Skeletal muscle tissue (tissue), 3 donors: ENCODE measurements at regions not wholly inside any gene's neighbourhood (a gene's known extent, or its start where the extent isn't known, plus 50 kb on each side); places are given as distances from the start of the nearest gene placed in this dataset.

Experiments used
- H3K27ac ChIP-seq: one replicate; pipeline ENCODE4 v1.7.0; 2013; ENCODE audit warnings: mild to moderate bottlenecking, low read depth, low read length, inconsistent platforms
- H3K27me3 ChIP-seq, 3 donors: one replicate each; pipeline ENCODE4 v1.7.0; 2013; ENCODE audit warnings: low read length in 3 of 3; ENCODE audit not compliant: control insufficient read depth in 3 of 3, insufficient read depth in 3 of 3
- H3K36me3 ChIP-seq, 3 donors: one replicate each; pipeline ENCODE4 v1.7.0; 2013; ENCODE audit warnings: low read length in 3 of 3; ENCODE audit not compliant: control insufficient read depth in 3 of 3, insufficient read depth in 3 of 3
- H3K4me1 ChIP-seq, 3 donors: one replicate each; pipeline ENCODE4 v1.7.0; 2013; ENCODE audit warnings: low read length in 3 of 3, mild to moderate bottlenecking in 3 of 3; ENCODE audit not compliant: control insufficient read depth in 3 of 3, insufficient read depth in 3 of 3
- H3K4me3 ChIP-seq, 3 donors: one replicate each; pipeline ENCODE4 v1.7.0; 2013; ENCODE audit warnings: low read length in 3 of 3
- H3K9ac ChIP-seq, 3 donors: one replicate each; pipeline ENCODE4 v1.7.0; 2013; ENCODE audit warnings: low read length in 3 of 3, mild to moderate bottlenecking in 3 of 3, moderate library complexity in 2 of 3, low read depth in 1 of 3
- H3K9me3 ChIP-seq, 3 donors: one replicate each; pipeline ENCODE4 v1.7.0; 2013; ENCODE audit warnings: low read length in 3 of 3; ENCODE audit not compliant: control insufficient read depth in 3 of 3
- donor health status: Osteomylitis.

DNA sequence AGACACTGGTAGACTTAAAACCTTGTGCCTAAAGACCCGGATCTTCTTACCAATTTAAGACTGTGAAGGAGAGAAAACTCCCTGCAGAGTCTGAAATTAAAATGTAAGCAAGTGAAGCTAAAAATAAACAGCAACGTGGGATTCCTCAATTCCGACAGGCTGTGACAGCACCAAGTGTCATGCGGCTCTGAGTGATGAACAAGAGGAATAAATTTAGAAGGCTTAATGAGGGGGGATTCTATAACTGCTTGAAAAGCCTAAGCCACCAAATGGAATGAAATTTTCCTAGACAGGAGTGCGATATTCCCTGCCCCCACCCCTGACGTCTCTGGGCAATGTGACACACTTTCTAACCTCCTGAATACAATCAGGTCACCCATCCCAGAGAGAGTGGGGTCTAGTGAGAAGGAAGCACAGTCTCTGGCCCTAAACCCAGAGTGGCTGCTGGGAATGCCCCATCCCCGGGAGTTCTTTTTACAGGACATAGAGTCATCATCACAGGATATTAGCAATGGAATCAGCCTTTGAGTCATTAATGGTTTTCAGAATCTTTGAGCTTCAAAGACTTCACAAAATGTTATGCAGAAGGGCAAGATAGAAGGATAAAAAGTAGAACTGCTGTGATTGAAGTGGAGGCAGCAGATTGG, 114.3 kb downstream of the EDEM1 start:
- H3K4me3 ChIP-seq = no peak overlapping the region
- peaks cover 0 to 4% (median 0%) of the 10 kb centered on the region in 3 donors for H3K4me1 ChIP-seq
- H3K9me3 ChIP-seq = no peaks in the 10 kb centered on the region
- no peaks in the 10 kb centered on the region for H3K27me3 ChIP-seq
- H3K27ac ChIP-seq = peak overlapping the region; percentile 51
- no peaks in the 10 kb centered on the region for H3K36me3 ChIP-seq
- no peak overlapping the region for H3K9ac ChIP-seq

DNA sequence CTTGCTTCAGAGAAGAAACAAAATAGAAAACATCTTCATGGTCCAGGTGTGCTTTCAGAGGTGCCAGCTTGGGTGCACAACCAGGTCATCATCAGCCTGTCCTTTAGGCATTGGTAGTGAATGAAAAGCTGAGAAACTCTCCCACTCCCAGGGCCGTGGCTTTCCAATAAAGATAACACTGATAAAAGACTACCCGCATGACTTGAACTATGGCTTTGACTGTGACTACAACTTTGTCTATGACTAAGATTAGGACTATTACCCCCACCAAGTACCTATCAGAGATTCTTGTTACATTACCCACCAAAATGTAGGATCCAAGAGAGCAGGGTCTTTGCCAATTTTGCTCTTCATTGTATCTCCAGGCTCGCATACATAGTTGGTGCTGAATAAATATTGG, 115.2 kb downstream of the EDEM1 start:
- Histone ChIP-seq H3K27me3 (no peaks in the 10 kb centered on the region), H3K4me3 (no peak overlapping the region), H3K9ac (no peak overlapping the region), H3K9me3 (no peaks in the 10 kb centered on the region), H3K27ac (no peak overlapping the region), H3K4me1 (peaks cover 0 to 4% (median 0%) of the 10 kb centered on the region in 3 donors), H3K36me3 (no peaks in the 10 kb centered on the region)

DNA sequence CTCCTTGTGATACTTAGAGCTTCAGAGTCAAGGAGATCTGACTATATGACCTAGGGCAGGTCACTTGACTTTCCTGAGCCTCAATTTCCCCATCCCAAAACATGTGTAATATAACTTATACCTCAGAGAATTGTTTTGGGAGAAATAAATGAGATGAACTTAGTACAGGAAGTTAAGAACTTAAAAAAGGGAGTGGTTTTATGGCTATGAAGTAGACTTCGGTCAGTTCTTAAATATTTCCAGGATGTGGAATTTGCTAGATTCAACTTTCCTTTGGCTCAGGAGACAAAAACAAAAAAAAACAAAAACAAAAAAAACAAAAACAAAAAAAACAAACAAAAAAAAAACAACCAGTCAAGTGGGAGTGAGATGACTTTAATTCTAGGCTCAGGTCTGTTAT, 116.7 kb downstream of the EDEM1 start:
- Histone ChIP-seq H3K9me3 (no peaks in the 10 kb centered on the region), H3K36me3 (no peaks in the 10 kb centered on the region), H3K27me3 (no peaks in the 10 kb centered on the region), H3K9ac (no peak overlapping the region), H3K4me3 (no peak overlapping the region), H3K4me1 (peaks cover 0 to 4% (median 0%) of the 10 kb centered on the region in 3 donors), H3K27ac (no peak overlapping the region)

DNA sequence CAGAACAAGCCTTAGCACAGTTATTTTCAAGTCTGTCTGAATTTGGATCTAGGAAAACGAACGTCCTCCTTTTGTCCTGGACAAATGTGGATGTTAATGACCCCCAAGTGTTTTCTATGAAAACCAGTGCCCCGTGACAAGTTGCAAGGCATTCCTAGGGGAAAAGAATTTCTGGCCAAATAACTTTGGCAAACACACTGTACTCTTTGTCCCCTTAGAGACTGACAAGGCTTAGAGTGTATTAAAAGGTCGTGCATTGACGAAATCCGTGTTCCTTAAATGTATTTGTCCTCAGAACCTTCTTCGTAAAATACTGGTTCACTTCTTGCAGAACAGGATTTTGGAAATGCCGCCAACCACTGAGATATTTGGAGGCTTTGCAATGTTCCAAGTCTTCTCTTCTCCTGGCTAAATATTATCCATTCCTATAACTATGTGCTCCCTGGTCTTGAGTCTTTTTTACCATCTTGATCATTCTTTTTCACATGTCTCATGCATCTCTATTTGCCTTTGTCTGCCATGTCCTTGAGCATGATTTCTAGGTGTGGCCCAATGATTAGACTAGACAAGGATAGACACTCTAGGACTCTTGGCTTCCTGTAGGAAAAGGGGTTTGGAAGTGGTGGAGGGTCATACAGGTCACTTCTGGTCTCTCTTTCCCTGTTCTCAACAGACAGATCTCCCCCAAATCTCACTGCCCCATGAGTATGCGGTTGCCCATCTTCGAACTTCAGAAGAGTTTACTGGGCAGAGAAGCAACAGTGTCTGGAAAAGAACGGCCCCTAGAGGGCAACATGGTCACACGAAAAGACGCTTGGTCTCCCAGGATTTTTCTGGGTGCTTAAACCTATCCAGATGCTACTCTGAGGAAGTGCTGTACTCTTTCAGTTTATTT, 117.5 kb downstream of the EDEM1 start:
- Histone ChIP-seq H3K4me1 (peaks cover 0 to 4% (median 0%) of the 10 kb centered on the region in 3 donors), H3K27ac (no peak overlapping the region), H3K4me3 (no peak overlapping the region), H3K27me3 (no peaks in the 10 kb centered on the region), H3K9me3 (no peaks in the 10 kb centered on the region), H3K9ac (no peak overlapping the region), H3K36me3 (no peaks in the 10 kb centered on the region)

DNA sequence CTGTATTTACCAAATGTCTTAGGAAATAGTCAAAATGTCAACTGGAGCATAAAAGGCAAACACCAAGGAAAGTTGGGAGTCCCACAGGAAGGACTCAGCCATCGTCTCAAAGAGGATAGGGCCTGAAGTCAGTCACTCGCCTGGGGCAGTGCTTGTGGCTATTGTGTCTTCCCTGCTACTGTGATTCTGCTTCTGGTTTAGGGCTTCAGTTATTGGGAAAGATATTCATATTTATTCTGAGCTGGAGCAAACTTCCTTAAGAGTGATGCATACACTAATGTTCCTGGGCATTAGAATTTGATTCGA, 118.1 kb downstream of the EDEM1 start:
- Histone ChIP-seq H3K36me3 (no peaks in the 10 kb centered on the region), H3K9ac (no peak overlapping the region), H3K27ac (no peak overlapping the region), H3K27me3 (no peaks in the 10 kb centered on the region), H3K9me3 (no peaks in the 10 kb centered on the region), H3K4me1 (peaks cover 0 to 4% (median 0%) of the 10 kb centered on the region in 3 donors), H3K4me3 (no peak overlapping the region)

DNA sequence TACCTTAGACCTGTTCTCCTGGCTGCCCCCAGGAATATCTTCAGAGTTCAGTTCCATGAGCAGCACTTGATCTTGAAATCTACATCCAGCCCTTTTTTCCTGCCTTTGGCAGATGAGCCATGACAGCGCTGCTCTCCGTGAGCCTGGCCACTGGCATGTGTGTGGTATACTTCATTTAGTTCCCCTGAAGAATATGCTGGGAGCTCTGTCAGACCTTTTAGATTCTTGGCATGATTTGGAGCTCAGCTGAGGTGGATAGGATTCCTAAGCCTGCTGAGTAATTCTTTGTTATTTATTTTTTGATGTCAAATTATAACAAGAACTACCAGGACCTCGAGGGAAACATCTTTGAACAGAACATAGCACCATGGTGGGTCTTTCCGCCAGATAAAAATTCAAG, 121.7 kb downstream of the EDEM1 start:
- Histone ChIP-seq H3K27ac (no peak overlapping the region), H3K36me3 (no peaks in the 10 kb centered on the region), H3K9me3 (no peaks in the 10 kb centered on the region)

DNA sequence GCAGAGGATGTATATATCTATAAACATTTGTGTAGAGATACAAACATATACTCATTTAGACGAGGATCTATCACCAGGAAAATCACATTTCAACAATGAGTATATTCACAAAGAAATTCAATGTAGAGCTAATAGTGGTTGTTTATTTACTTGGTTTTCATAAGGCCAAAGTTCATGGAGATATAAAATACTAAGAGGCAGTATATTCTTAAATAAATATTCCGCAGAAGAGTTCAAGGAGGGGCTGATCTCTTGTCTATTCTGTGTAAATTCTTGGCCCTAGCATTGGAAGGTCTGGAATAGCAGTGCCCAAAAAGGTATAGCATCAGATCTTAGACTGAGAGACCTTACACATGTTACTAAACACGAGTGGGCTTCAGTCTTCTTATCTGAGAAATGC, 122.1 kb downstream of the EDEM1 start:
- Histone ChIP-seq H3K9ac (no peak overlapping the region), H3K27ac (no peak overlapping the region), H3K27me3 (no peaks in the 10 kb centered on the region), H3K4me3 (no peak overlapping the region), H3K9me3 (no peaks in the 10 kb centered on the region), H3K36me3 (no peaks in the 10 kb centered on the region), H3K4me1 (no peaks in the 10 kb centered on the region)

More for the DNA sequence above, 121.7 kb downstream of the EDEM1 start:
- Histone ChIP-seq H3K4me1 (no peaks in the 10 kb centered on the region), H3K27me3 (no peaks in the 10 kb centered on the region), H3K4me3 (no peak overlapping the region), H3K9ac (no peak overlapping the region)

DNA sequence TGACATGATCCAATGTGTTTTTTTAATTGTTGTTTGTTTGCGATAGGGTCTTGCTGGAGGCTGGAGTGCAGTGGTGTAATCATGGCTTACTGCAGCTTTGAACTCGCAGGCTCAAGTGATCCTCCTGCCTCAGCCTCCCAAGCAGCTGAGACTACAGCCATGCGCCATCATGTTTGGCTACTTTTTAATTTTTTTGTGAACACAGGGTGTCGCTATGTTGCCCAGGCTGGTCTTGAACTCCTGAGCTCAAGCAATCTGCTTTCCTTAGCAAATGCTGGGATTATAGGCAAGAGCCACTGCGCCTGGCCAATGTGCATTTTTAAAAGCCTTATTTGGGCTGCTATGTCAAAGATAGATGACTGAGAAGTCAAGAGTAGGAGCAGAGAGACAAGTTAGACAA, 123.0 kb downstream of the EDEM1 start:
- no peaks in the 10 kb centered on the region for H3K27me3 ChIP-seq
- no peaks in the 10 kb centered on the region for H3K9me3 ChIP-seq
- H3K36me3 ChIP-seq = no peaks in the 10 kb centered on the region
- no peaks in the 10 kb centered on the region for H3K4me1 ChIP-seq
- H3K27ac ChIP-seq = no peak overlapping the region
- H3K9ac ChIP-seq = no peak overlapping the region
- no peak overlapping the region for H3K4me3 ChIP-seq

DNA sequence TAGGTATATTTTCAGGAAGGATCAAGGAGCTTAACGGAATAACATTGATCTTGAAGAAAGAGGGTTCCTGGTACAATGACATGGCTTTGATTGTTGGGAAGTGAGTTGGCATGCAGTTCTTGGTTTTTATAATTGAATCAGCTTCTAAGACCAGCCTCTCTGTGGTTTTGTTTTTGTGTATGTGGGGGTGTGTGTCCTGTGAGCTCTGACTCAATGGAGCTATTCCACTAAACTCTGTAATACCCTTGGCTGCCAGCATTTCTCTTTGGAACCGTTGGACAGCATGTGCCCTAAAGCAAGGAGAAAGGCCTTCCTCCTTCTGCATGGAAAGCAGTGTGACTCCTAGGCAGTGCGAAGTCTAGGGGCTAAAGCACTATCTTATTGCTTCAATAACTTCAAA, 124.8 kb downstream of the EDEM1 start:
- Histone ChIP-seq H3K27me3 (no peaks in the 10 kb centered on the region), H3K4me1 (no peaks in the 10 kb centered on the region), H3K9me3 (no peaks in the 10 kb centered on the region), H3K36me3 (no peaks in the 10 kb centered on the region), H3K9ac (no peak overlapping the region), H3K27ac (no peak overlapping the region), H3K4me3 (no peak overlapping the region)

DNA sequence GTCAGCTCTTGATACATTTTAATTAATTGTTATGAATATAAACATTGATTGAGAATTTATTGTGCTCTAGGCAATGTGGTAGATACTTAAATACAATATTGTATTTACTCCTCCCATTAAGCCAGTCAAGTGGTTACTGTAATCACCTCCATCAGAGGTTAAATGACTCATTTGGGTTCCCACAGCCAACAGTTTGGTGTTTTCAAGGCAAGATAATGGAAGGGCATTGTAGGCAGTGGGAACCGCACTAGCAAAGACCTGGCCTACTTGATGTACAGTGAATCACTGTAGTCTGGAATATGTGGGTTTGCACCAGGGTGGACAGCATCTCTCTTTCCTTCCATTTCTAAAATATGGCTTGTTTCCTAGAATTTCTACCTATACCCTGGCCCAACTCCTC, 127.4 kb downstream of the EDEM1 start:
- H3K36me3 ChIP-seq = no peaks in the 10 kb centered on the region
- H3K27me3 ChIP-seq = no peaks in the 10 kb centered on the region
- no peak overlapping the region for H3K4me3 ChIP-seq
- H3K4me1 ChIP-seq = no peaks in the 10 kb centered on the region
- H3K27ac ChIP-seq = no peak overlapping the region
- H3K9me3 ChIP-seq = no peaks in the 10 kb centered on the region
- no peak overlapping the region for H3K9ac ChIP-seq
